Ascending aorta (tissue), 2 donors: ENCODE measurements at regions not wholly inside any gene's neighbourhood (a gene's known extent, or its start where the extent isn't known, plus 50 kb on each side); places are given as distances from the start of the nearest gene placed in this dataset.

ENCODE experiments used
- DNase-seq, 2 donors: peaks; one replicate each; pipeline ENCODE4 v3.0.0-alpha.2; 2019; ENCODE audit warnings: low spot score in 2 of 2
- H3K27ac ChIP-seq, 2 donors: fragments of 200-600 bp; sonication (generic); one replicate each; pipeline ENCODE4 v1.5.1; 2016 to 2017; ENCODE audit warnings: mild to moderate bottlenecking in 1 of 2
- H3K27me3 ChIP-seq: fragments of 200-600 bp; sonication (generic); one replicate; pipeline ENCODE4 v1.5.1; 2017
- H3K36me3 ChIP-seq, 2 donors: fragments of 200-600 bp; sonication (generic); one replicate each; pipeline ENCODE4 v1.5.1; 2016
- H3K4me1 ChIP-seq, 2 donors: fragments of 200-600 bp; sonication (generic); one replicate each; pipeline ENCODE4 v1.5.1; 2016 to 2017; ENCODE audit warnings: mild to moderate bottlenecking in 1 of 2
- H3K4me3 ChIP-seq, 2 donors: fragments of 200-600 bp; sonication (generic); one replicate each; pipeline ENCODE4 v1.5.1; 2016 to 2017; ENCODE audit warnings: mild to moderate bottlenecking in 1 of 2
- H3K9me3 ChIP-seq, 2 donors: fragments of 200-600 bp; sonication (generic); one replicate each; pipeline ENCODE4 v1.5.1; 2016
- CTCF ChIP-seq, 3 experiments: fragments of 200-600 bp in 2 of 3; fragments of 450-650 bp in 1 of 3; sonication (generic) in 2 of 3; IDR thresholded peaks; one replicate each; pipeline ENCODE4 v1.5.1; 2016 to 2019; ENCODE audit warnings: antibody characterized with exemption in 3 of 3, mild to moderate bottlenecking in 1 of 3, moderate library complexity in 1 of 3
- intact Hi-C: fragments of 100-400 bp; cut with DNase I; formaldehyde crosslinking; loops from one replicate; pipeline ENCODE4 v1.15.1; 2023

GRCh38 chr18:79620576-79621165 is 58.9 kb upstream of the CTDP1 start:
- intact Hi-C loops: no loop called here
- H3K4me3 ChIP-seq: no peak overlapping the region
- H3K9me3 ChIP-seq: no peaks in the 10 kb centered on the region
- DNase-seq: no peak
- H3K36me3 ChIP-seq: no peaks in the 10 kb centered on the region
- H3K4me1 ChIP-seq: no peaks in the 10 kb centered on the region
- TF ChIP-seq CTCF (IDR thresholded peaks at IDR 0.05): no peak
- H3K27ac ChIP-seq: no peak overlapping the region
- no peaks in the 10 kb centered on the region for H3K27me3 ChIP-seq

GRCh38 chr18:79621501-79621900 is 58.1 kb upstream of the CTDP1 start:
- H3K27me3 ChIP-seq: no peaks in the 10 kb centered on the region
- H3K4me1 ChIP-seq: no peaks in the 10 kb centered on the region
- no peak overlapping the region for H3K4me3 ChIP-seq
- intact Hi-C loops: no loop called here
- no peak for DNase-seq
- H3K9me3 ChIP-seq: no peaks in the 10 kb centered on the region
- H3K36me3 ChIP-seq: no peaks in the 10 kb centered on the region
- TF ChIP-seq CTCF (IDR thresholded peaks at IDR 0.05): no peak
- no peak overlapping the region for H3K27ac ChIP-seq

- intact Hi-C loops: no loop called here
- Histone ChIP-seq H3K4me1 (no peaks in the 10 kb centered on the region), H3K4me3 (no peak overlapping the region), H3K9me3 (no peaks in the 10 kb centered on the region), H3K27me3 (no peaks in the 10 kb centered on the region), H3K27ac (no peak overlapping the region), H3K36me3 (no peaks in the 10 kb centered on the region)
- DNase-seq: no peak
- no peak for TF ChIP-seq CTCF (IDR thresholded peaks at IDR 0.05)
Measured at GRCh38 chr18:79622004-79622403, 57.6 kb upstream of the CTDP1 start.

GRCh38 chr18:79624356-79625170 is 55.0 kb upstream of the CTDP1 start:
- Histone ChIP-seq H3K36me3 (no peaks in the 10 kb centered on the region), H3K4me1 (no peaks in the 10 kb centered on the region), H3K9me3 (no peaks in the 10 kb centered on the region), H3K27ac (no peak overlapping the region), H3K4me3 (no peak overlapping the region), H3K27me3 (no peaks in the 10 kb centered on the region)
- intact Hi-C loops: no loop called here
- TF ChIP-seq CTCF (IDR thresholded peaks at IDR 0.05): no peak
- DNase-seq: no peak

GRCh38 chr18:79625195-79625923 is 54.2 kb upstream of the CTDP1 start:
- no peak overlapping the region for H3K27ac ChIP-seq
- H3K27me3 ChIP-seq: no peaks in the 10 kb centered on the region
- no peak for DNase-seq
- no peaks in the 10 kb centered on the region for H3K9me3 ChIP-seq
- H3K4me1 ChIP-seq: no peaks in the 10 kb centered on the region
- H3K4me3 ChIP-seq: no peak overlapping the region
- no peaks in the 10 kb centered on the region for H3K36me3 ChIP-seq
- no peak for TF ChIP-seq CTCF (IDR thresholded peaks at IDR 0.05)
- intact Hi-C loops: no loop called here
